ENCODE measurements at regions not wholly inside any gene's neighbourhood (a gene's known extent, or its start where the extent isn't known, plus 50 kb on each side); places are given as distances from the start of the nearest gene placed in this dataset.

DNA sequence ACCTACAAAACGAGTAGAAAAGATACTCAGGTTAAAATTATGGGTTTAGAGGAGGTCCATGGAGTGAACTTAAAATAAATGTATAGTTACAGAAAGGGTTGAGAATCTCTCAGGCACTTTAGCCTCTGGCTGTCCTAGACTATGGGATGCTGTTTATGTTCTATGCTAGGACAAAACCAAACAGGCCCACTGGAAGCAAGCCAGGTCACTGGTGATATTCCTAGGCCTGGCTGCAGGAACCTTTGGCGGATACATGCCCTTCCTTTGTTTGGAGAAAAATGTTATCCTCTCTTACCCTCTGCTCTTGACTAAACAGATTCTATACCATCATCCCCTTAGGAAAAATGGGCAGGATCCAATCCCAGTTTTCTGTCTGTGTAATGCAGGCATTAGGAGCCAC, 90.7 kb upstream of the DUSP10 start:
- Histone ChIP-seq H2AFZ (ENCODE audit: low read depth, low read length) (no peak overlapping the region), H3K4me2 (ENCODE audit: low read length) (no peak overlapping the region), H3K9me3 (ENCODE audit: insufficient read depth, low read depth, low read length) (no peaks in the 10 kb centered on the region), H3K27me3 (ENCODE audit: insufficient read depth, low read length) (no peaks in the 10 kb centered on the region), H3K79me2 (ENCODE audit: insufficient read depth, low read length) (no peaks in the 10 kb centered on the region), H3K4me3 (ENCODE audit: insufficient read depth, low read depth, low read length) (no peak overlapping the region), H3K4me1 (ENCODE audit: insufficient read depth, low read length) (peaks cover 24% of the 10 kb centered on the region), H3K27ac (ENCODE audit: low read depth, low read length) (no peak overlapping the region), H3K36me3 (ENCODE audit: insufficient read depth, low read length) (no peaks in the 10 kb centered on the region), H4K20me1 (ENCODE audit: insufficient read depth, low read length) (no peaks in the 10 kb centered on the region), H3K9ac (ENCODE audit: low read length) (no peak overlapping the region)
- no peaks in the 10 kb centered on the region for H3K36me3 Mint-ChIP-seq (ENCODE audit: low read depth, unreplicated experiment)
- H3K4me3 Mint-ChIP-seq (ENCODE audit: unreplicated experiment), result no peak overlapping the region
- no peak for TF ChIP-seq EZH2 (IDR thresholded peaks at IDR 0.05; ENCODE audit: insufficient read depth, low read length)
- TF ChIP-seq, protein P1, sequence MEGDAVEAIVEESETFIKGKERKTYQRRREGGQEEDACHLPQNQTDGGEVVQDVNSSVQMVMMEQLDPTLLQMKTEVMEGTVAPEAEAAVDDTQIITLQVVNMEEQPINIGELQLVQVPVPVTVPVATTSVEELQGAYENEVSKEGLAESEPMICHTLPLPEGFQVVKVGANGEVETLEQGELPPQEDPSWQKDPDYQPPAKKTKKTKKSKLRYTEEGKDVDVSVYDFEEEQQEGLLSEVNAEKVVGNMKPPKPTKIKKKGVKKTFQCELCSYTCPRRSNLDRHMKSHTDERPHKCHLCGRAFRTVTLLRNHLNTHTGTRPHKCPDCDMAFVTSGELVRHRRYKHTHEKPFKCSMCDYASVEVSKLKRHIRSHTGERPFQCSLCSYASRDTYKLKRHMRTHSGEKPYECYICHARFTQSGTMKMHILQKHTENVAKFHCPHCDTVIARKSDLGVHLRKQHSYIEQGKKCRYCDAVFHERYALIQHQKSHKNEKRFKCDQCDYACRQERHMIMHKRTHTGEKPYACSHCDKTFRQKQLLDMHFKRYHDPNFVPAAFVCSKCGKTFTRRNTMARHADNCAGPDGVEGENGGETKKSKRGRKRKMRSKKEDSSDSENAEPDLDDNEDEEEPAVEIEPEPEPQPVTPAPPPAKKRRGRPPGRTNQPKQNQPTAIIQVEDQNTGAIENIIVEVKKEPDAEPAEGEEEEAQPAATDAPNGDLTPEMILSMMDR (IDR thresholded peaks at IDR 0.05; ENCODE audit: insufficient read depth, low read depth, low read length), result no peak
- DNase-seq (ENCODE audit: low read depth) (no peak), FAIRE-seq (no peak)
- peak overlapping the region; percentile 53 for H3K27ac Mint-ChIP-seq (ENCODE audit: unreplicated experiment)
- peaks cover 2% of the 10 kb centered on the region for H3K9me3 Mint-ChIP-seq (ENCODE audit: unreplicated experiment)
- H3K27me3 Mint-ChIP-seq (ENCODE audit: low read depth, unreplicated experiment), result no peaks in the 10 kb centered on the region
- H3K4me1 Mint-ChIP-seq (ENCODE audit: low read depth, unreplicated experiment), result peaks cover 32% of the 10 kb centered on the region

GRCh38 chr1:221832151-221832550, 90.3 kb upstream of the DUSP10 start:
- FAIRE-seq, result no peak
- Histone ChIP-seq H3K9ac (ENCODE audit: low read length) (no peak overlapping the region), H2AFZ (ENCODE audit: low read depth, low read length) (no peak overlapping the region), H3K4me3 (ENCODE audit: insufficient read depth, low read depth, low read length) (no peak overlapping the region), H3K9me3 (ENCODE audit: insufficient read depth, low read depth, low read length) (no peaks in the 10 kb centered on the region), H4K20me1 (ENCODE audit: insufficient read depth, low read length) (no peaks in the 10 kb centered on the region), H3K27me3 (ENCODE audit: insufficient read depth, low read length) (no peaks in the 10 kb centered on the region), H3K4me1 (ENCODE audit: insufficient read depth, low read length) (peaks cover 25% of the 10 kb centered on the region), H3K4me2 (ENCODE audit: low read length) (no peak overlapping the region), H3K27ac (ENCODE audit: low read depth, low read length) (no peak overlapping the region), H3K79me2 (ENCODE audit: insufficient read depth, low read length) (no peaks in the 10 kb centered on the region), H3K36me3 (ENCODE audit: insufficient read depth, low read length) (no peaks in the 10 kb centered on the region)
- H3K27ac Mint-ChIP-seq (ENCODE audit: unreplicated experiment), result peak overlapping the region; percentile 53
- H3K4me3 Mint-ChIP-seq (ENCODE audit: unreplicated experiment), result no peak overlapping the region
- no peaks in the 10 kb centered on the region for H3K27me3 Mint-ChIP-seq (ENCODE audit: low read depth, unreplicated experiment)
- DNase-seq (ENCODE audit: low read depth), result peak; percentile 35
- peaks cover 2% of the 10 kb centered on the region for H3K9me3 Mint-ChIP-seq (ENCODE audit: unreplicated experiment)
- no peaks in the 10 kb centered on the region for H3K36me3 Mint-ChIP-seq (ENCODE audit: low read depth, unreplicated experiment)
- TF ChIP-seq EZH2 (IDR thresholded peaks at IDR 0.05; ENCODE audit: insufficient read depth, low read length), result no peak
- TF ChIP-seq, protein P1 (IDR thresholded peaks at IDR 0.05; ENCODE audit: insufficient read depth, low read depth, low read length), result no peak
- peaks cover 34% of the 10 kb centered on the region for H3K4me1 Mint-ChIP-seq (ENCODE audit: low read depth, unreplicated experiment)

DNA sequence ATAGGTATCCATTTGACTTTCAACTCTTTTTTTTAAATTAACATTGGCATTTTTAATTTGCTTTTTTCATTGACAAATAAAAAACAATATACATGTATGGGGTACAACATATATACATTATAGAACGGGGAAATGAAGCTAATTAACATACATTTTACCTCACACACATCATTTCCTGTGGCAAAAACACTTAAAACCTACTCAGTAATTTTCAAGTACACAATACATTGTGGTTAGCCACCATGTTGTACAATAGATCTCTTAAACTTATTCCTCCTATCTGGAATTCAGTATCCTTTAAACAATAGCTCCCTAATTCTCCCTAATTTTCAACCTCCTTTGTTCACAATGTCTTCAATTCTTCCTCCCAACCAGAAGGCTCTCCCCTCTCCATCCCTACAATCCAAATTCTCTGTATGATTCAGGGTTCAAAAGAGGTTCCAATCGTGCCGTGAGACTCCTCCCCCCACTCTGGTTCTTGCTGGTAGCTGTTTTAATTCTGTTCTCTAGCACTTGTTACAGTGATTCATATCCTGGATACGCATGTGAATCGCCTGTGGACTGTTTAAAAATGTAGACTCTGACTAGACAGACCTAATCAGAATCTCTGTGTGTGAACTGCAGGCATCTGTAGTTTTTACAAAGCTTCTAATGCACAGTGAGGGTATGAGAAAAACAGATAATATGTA, 87.6 kb upstream of the DUSP10 start:
- Histone ChIP-seq H2AFZ (ENCODE audit: low read depth, low read length) (peak overlapping the region; percentile 44), H3K4me3 (ENCODE audit: insufficient read depth, low read depth, low read length) (no peak overlapping the region), H3K4me2 (ENCODE audit: low read length) (peak overlapping the region; percentile 67), H4K20me1 (ENCODE audit: insufficient read depth, low read length) (no peaks in the 10 kb centered on the region), H3K9ac (ENCODE audit: low read length) (peak overlapping the region; percentile 70), H3K27me3 (ENCODE audit: insufficient read depth, low read length) (no peaks in the 10 kb centered on the region), H3K36me3 (ENCODE audit: insufficient read depth, low read length) (no peaks in the 10 kb centered on the region), H3K4me1 (ENCODE audit: insufficient read depth, low read length) (peaks cover 32% of the 10 kb centered on the region), H3K79me2 (ENCODE audit: insufficient read depth, low read length) (no peaks in the 10 kb centered on the region), H3K9me3 (ENCODE audit: insufficient read depth, low read depth, low read length) (no peaks in the 10 kb centered on the region), H3K27ac (ENCODE audit: low read depth, low read length) (peak overlapping the region; percentile 82)
- Mint-ChIP-seq H3K27ac (ENCODE audit: unreplicated experiment) (peak overlapping the region; percentile 94), H3K4me3 (ENCODE audit: unreplicated experiment) (peak overlapping the region; percentile 46), H3K9me3 (ENCODE audit: unreplicated experiment) (no peaks in the 10 kb centered on the region), H3K36me3 (ENCODE audit: low read depth, unreplicated experiment) (no peaks in the 10 kb centered on the region), H3K27me3 (ENCODE audit: low read depth, unreplicated experiment) (no peaks in the 10 kb centered on the region), H3K4me1 (ENCODE audit: low read depth, unreplicated experiment) (peaks cover 39% of the 10 kb centered on the region)
- FAIRE-seq (peak; percentile 93), DNase-seq (ENCODE audit: low read depth) (peak; percentile 97)
- TF ChIP-seq, protein P1 (IDR thresholded peaks at IDR 0.05; ENCODE audit: insufficient read depth, low read depth, low read length), result no peak
- no peak for TF ChIP-seq EZH2 (IDR thresholded peaks at IDR 0.05; ENCODE audit: insufficient read depth, low read length)
